Prostate gland (tissue), 2 donors: ENCODE measurements at regions not wholly inside any gene's neighbourhood (a gene's known extent, or its start where the extent isn't known, plus 50 kb on each side); places are given as distances from the start of the nearest gene placed in this dataset.

Experiments
- CTCF ChIP-seq, 4 experiments: fragments of 200-600 bp in 2 of 4; fragments of 450-650 bp in 2 of 4; sonication (generic) in 2 of 4; IDR thresholded peaks; 1 replicate in 3 of 4; 2 replicates in 1 of 4; pipeline ENCODE4 v1.5.1; 2016 to 2019; ENCODE audit warnings: antibody characterized with exemption in 4 of 4, mild to moderate bottlenecking in 2 of 4, moderate library complexity in 2 of 4
- POLR2A ChIP-seq: fragments of 450-650 bp; IDR thresholded peaks from one replicate; pipeline ENCODE4 v1.6.1; 2016; ENCODE audit warnings: antibody characterized with exemption, mild to moderate bottlenecking

GRCh38 chr14:87264796-87265195 is 728.2 kb downstream of the GALC start:
- TF ChIP-seq POLR2A, result no peak
- no peak for TF ChIP-seq CTCF (IDR thresholded peaks at IDR 0.05)
